HFFc6 (cell line): ENCODE measurements at regions not wholly inside any gene's neighbourhood (a gene's known extent, or its start where the extent isn't known, plus 50 kb on each side); places are given as distances from the start of the nearest gene placed in this dataset.

ENCODE experiments used
- DNase-seq: peaks from one replicate; pipeline ENCODE4 v3.0.0-alpha.2; 2018
- H3K27ac Mint-ChIP-seq: 2 replicates; pipeline ENCODE4 v1.8.0; 2020; ENCODE audit warnings: mild to moderate bottlenecking, mixed read lengths
- H3K27me3 Mint-ChIP-seq: 2 replicates; pipeline ENCODE4 v1.8.0; 2021; ENCODE audit warnings: mild to moderate bottlenecking, moderate library complexity, mixed read lengths; ENCODE audit not compliant: insufficient read depth
- H3K36me3 Mint-ChIP-seq: 2 replicates; pipeline ENCODE4 v1.8.0; 2021; ENCODE audit warnings: low read depth, mixed read lengths
- H3K4me1 Mint-ChIP-seq: 2 replicates; pipeline ENCODE4 v1.8.0; 2020; ENCODE audit warnings: low read depth, mixed read lengths
- H3K4me3 Mint-ChIP-seq: 2 replicates; pipeline ENCODE4 v1.8.0; 2020; ENCODE audit warnings: mild to moderate bottlenecking, moderate library complexity, mixed read lengths
- H3K9me3 Mint-ChIP-seq: 2 replicates; pipeline ENCODE4 v1.8.0; 2020; ENCODE audit warnings: mild to moderate bottlenecking, mixed read lengths
- TF ChIP-seq, protein P1 (sequence below): fragments of 200-600 bp; sonication (generic); IDR thresholded peaks from 2 replicates; pipeline ENCODE4 v1.5.0; 2021; ENCODE audit warnings: antibody characterized with exemption, mild to moderate bottlenecking

DNA sequence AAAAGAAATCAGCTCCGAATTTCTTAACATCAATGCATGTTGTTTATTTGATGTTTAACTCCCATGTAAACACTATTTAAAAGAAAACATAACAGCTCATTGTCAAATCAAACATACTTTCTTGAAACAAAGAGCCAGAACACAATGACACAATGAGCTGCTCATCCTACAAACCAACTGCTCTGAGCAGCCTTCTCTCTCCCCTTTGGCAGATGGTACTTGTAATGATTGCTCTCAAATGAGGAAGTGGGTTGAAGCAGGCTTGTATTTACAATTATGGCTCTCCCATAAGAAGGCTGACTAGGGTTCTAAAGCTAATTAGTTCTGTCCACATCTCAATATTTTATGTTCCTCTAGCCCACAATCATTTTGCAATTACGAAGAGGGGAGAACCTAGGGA, 637.8 kb upstream of the ADGRL3 start:
- Mint-ChIP-seq H3K36me3 (no peaks in the 10 kb centered on the region), H3K27ac (no peak overlapping the region), H3K9me3 (no peaks in the 10 kb centered on the region), H3K4me1 (no peaks in the 10 kb centered on the region), H3K27me3 (peaks cover 3% of the 10 kb centered on the region; the same call in 1 of the 2 replicates), H3K4me3 (no peak overlapping the region)
- TF ChIP-seq, protein P1, sequence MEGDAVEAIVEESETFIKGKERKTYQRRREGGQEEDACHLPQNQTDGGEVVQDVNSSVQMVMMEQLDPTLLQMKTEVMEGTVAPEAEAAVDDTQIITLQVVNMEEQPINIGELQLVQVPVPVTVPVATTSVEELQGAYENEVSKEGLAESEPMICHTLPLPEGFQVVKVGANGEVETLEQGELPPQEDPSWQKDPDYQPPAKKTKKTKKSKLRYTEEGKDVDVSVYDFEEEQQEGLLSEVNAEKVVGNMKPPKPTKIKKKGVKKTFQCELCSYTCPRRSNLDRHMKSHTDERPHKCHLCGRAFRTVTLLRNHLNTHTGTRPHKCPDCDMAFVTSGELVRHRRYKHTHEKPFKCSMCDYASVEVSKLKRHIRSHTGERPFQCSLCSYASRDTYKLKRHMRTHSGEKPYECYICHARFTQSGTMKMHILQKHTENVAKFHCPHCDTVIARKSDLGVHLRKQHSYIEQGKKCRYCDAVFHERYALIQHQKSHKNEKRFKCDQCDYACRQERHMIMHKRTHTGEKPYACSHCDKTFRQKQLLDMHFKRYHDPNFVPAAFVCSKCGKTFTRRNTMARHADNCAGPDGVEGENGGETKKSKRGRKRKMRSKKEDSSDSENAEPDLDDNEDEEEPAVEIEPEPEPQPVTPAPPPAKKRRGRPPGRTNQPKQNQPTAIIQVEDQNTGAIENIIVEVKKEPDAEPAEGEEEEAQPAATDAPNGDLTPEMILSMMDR: no peak
- no peak for DNase-seq

DNA sequence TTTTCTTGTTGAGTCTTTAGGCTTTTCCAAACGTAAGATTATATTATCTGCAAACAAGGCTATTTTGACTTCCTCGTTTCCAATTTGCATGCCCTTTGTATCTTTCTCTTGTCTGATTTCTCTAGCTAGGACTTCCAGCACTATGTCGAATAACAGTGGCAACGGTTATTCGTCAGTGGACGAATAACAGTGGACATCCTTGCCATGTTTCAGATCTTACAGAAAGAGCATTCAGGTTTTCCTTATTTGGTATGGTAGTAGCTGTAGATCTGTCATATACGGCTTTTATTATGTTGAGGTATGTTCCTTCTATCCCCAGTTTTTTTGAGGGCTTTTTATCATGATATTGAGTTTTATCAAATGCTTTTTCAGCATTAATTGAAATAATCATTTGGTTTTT, 634.6 kb upstream of the ADGRL3 start:
- Mint-ChIP-seq H3K27me3 (peaks cover 3% of the 10 kb centered on the region; the same call in 1 of the 2 replicates), H3K4me3 (no peak overlapping the region), H3K36me3 (no peaks in the 10 kb centered on the region), H3K27ac (no peak overlapping the region), H3K9me3 (peaks cover 4% of the 10 kb centered on the region; the same call in 1 of the 2 replicates), H3K4me1 (no peaks in the 10 kb centered on the region)
- TF ChIP-seq, protein P1: no peak
- no peak for DNase-seq

DNA sequence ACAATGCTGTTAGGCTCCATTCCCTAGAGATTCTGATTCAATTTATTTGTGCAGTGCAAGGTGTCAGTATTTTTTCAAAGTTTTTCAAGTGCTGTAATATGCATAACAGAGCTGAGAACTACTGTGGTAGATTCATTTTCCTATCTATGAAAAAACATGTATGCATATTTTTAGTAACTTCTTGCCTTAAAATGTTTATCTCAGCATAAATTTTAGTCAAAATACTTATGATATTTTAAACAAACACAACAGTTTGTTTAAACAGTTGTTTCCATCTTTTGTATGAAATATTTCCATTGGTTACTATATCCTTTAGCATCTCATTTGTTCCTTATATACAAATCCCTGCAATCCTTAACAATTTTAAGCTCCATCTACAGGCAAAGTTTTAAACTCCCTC, 624.8 kb upstream of the ADGRL3 start:
- no peaks in the 10 kb centered on the region for H3K36me3 Mint-ChIP-seq
- H3K9me3 Mint-ChIP-seq: no peaks in the 10 kb centered on the region
- H3K4me1 Mint-ChIP-seq: peaks cover 9% of the 10 kb centered on the region

DNA sequence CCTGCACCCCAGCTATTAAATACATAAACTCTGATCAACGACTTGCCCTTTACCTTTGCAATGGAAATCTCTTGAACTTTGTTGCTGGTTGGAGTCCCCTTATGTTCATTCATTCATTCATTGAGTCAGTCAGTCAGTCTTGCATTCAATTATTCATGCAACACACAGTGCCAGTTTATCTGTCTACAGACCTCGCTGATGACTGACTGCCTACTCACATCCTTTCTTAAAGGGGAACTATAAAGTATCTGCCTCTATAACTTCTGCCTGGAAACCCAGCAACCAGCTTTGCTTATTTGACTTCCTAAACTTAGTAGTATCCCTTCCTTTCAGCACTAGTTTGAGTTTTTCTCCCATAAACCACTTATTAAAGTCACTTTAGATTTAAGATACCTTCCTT, 620.8 kb upstream of the ADGRL3 start:
- no peak for DNase-seq
- Mint-ChIP-seq H3K4me3 (no peak overlapping the region), H3K9me3 (no peaks in the 10 kb centered on the region), H3K4me1 (peaks cover 9% of the 10 kb centered on the region), H3K36me3 (no peaks in the 10 kb centered on the region), H3K27ac (no peak overlapping the region), H3K27me3 (peaks cover 3% of the 10 kb centered on the region; the same call in 1 of the 2 replicates)
- TF ChIP-seq, protein P1: no peak

More for the DNA sequence above, 624.8 kb upstream of the ADGRL3 start:
- H3K27me3 Mint-ChIP-seq: peaks cover 3% of the 10 kb centered on the region; the same call in 1 of the 2 replicates
- TF ChIP-seq, protein P1: no peak
- no peak overlapping the region for H3K27ac Mint-ChIP-seq
- no peak overlapping the region for H3K4me3 Mint-ChIP-seq
- no peak for DNase-seq

DNA sequence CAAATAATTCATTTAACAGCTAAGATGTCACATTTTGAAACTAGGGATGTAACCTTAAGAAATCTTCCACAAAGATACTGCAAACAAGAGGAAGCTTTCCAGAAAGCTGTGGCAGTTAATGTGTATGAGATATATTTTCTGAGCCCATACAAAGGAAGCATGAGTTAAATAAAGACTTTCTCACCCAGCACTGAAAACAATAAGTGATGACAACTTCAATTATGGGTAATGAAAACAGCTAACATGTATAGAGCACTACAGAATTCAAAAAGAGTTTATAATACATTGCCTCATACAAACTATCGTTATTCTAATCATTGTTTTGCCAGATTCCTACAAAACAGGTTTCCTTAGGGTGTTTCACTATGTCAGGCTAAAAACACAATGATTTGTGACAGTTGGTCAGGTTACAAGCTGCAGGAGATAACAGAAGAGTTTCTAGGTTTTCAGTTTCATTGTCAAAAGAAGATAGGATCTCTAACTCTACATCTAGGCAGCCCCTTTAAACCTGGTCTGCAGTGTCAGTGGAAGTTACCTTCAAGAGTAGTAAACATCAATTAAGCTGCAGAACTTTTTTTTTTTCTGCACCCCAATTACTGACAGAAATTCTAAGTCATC, 618.1 kb upstream of the ADGRL3 start:
- Mint-ChIP-seq H3K4me1 (peaks cover 9% of the 10 kb centered on the region), H3K9me3 (no peaks in the 10 kb centered on the region), H3K27ac (no peak overlapping the region), H3K27me3 (no peaks in the 10 kb centered on the region), H3K36me3 (no peaks in the 10 kb centered on the region), H3K4me3 (no peak overlapping the region)
- TF ChIP-seq, protein P1: no peak
- no peak for DNase-seq
